OCI-LY3 (cell line): ENCODE measurements at regions not wholly inside any gene's neighbourhood (a gene's known extent, or its start where the extent isn't known, plus 50 kb on each side); places are given as distances from the start of the nearest gene placed in this dataset.
"Not testable (repeated sequence)": the region's sequence is repeated elsewhere in the genome, so short reads cannot be mapped to it uniquely, and the experiment has no call there.

ENCODE experiments used
- H2AFZ ChIP-seq: fragments of 200-600, 300-600 bp; shearing (Covaris generic); 2 replicates; pipeline ENCODE4 v1.6.0; 2014; ENCODE audit warnings: antibody characterized with exemption, low read depth, low read length
- H3K27ac ChIP-seq: fragments of 200-600, 300-600 bp; sonication (generic); 2 replicates; pipeline ENCODE4 v1.5.1; 2014; ENCODE audit warnings: mild to moderate bottlenecking, low read length, moderate library complexity, mixed read lengths
- H3K27me3 ChIP-seq: fragments of 200-600, 300-600 bp; sonication (generic); 2 replicates; pipeline ENCODE4 v1.6.1; 2014; ENCODE audit warnings: low read depth, low read length, mixed read lengths
- H3K36me3 ChIP-seq: fragments of 200-600, 300-600 bp; sonication (generic); replicated peaks from 2 replicates; pipeline ENCODE3; 2014; ENCODE audit warnings: low read depth, low read length, mixed read lengths
- H3K4me1 ChIP-seq: fragments of 300-600, 200-600 bp; sonication (generic); 2 replicates; pipeline ENCODE4 v1.6.1; 2014; ENCODE audit warnings: low read length, mixed read lengths
- H3K4me2 ChIP-seq: fragments of 200-600, 300-600 bp; sonication (generic); 2 replicates; pipeline ENCODE4 v1.6.1; 2014; ENCODE audit warnings: low read length, mixed read lengths
- H3K4me3 ChIP-seq: fragments of 300-600, 200-600 bp; sonication (generic); 2 replicates; pipeline ENCODE4 v1.5.1; 2014; ENCODE audit warnings: antibody characterized with exemption, mild to moderate bottlenecking, low read length, moderate library complexity
- H3K79me2 ChIP-seq: fragments of 300-600, 200-600 bp; shearing (Covaris generic); 2 replicates; pipeline ENCODE4 v1.6.1; 2014; ENCODE audit warnings: mild to moderate bottlenecking, low read length, mixed read lengths
- H3K9ac ChIP-seq: fragments of 300-600, 200-600 bp; shearing (Covaris generic); 2 replicates; pipeline ENCODE4 v1.6.0; 2014; ENCODE audit warnings: mild to moderate bottlenecking, low read length, moderate library complexity
- H3K9me3 ChIP-seq: fragments of 200-600, 300-600 bp; shearing (Covaris generic); 2 replicates; pipeline ENCODE4 v1.6.1; 2014; ENCODE audit warnings: low read length, mixed read lengths; ENCODE audit not compliant: insufficient read depth
- H4K20me1 ChIP-seq: fragments of 200-600, 300-600 bp; sonication (generic); 2 replicates; pipeline ENCODE4 v1.6.1; 2016; ENCODE audit warnings: low read length, mixed read lengths; ENCODE audit not compliant: insufficient read depth
- EZH2phosphoT487 ChIP-seq: fragments of 200-600 bp; shearing (Covaris generic); IDR thresholded peaks from 2 replicates; pipeline ENCODE4 v1.6.1; 2018; ENCODE audit warnings: antibody characterized with exemption, mixed run types, low read depth
- TF ChIP-seq, protein P1 (sequence below): fragments of 200-600, 300-600 bp; sonication (generic); IDR thresholded peaks from 2 replicates; pipeline ENCODE4 v1.5.1; 2014; ENCODE audit warnings: antibody characterized with exemption, low read length, low read depth

DNA sequence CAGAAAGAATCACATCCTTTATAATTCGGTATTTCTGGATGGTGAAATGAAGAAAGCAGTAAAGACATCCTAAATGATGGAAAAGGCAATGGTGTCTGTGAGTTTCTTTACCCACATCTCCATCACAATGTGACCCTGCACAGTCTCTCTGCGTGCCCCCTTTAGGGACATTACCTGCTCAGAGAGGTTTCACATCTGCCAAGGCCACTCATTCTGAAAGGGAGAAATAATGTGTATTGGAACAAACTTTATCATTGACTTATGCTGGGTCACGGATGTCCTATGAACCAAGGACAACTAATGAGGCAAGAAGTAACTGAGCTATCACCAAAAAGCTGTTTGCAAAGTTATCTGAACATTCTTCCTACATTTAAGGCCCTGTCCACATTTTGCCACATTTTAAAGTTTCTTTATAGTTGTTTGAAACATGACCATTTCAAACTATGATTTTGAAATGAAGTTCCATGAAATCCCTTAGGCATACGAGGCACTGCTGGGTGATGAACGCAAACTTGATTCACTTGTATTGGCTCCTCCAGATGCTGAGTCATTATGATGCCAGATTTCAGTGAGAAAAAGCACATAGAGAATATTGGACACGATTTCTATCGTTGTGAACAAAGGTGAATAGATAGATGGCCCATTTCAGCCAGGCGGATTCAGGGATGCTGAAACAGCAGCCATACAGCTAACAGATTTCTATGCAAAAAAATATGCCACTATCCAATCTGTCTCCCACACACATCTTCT lies 63.5 kb upstream of the HMGB1 start:
- H3K9me3 ChIP-seq = no peaks in the 10 kb centered on the region
- H3K27ac ChIP-seq = peak overlapping the region; percentile 42
- H3K36me3 ChIP-seq = no peaks in the 10 kb centered on the region
- no peaks in the 10 kb centered on the region for H4K20me1 ChIP-seq
- H3K4me3 ChIP-seq = peak overlapping the region; percentile 74
- H2AFZ ChIP-seq = no peak overlapping the region; the same call in 1 of the 2 replicates
- TF ChIP-seq, protein P1, sequence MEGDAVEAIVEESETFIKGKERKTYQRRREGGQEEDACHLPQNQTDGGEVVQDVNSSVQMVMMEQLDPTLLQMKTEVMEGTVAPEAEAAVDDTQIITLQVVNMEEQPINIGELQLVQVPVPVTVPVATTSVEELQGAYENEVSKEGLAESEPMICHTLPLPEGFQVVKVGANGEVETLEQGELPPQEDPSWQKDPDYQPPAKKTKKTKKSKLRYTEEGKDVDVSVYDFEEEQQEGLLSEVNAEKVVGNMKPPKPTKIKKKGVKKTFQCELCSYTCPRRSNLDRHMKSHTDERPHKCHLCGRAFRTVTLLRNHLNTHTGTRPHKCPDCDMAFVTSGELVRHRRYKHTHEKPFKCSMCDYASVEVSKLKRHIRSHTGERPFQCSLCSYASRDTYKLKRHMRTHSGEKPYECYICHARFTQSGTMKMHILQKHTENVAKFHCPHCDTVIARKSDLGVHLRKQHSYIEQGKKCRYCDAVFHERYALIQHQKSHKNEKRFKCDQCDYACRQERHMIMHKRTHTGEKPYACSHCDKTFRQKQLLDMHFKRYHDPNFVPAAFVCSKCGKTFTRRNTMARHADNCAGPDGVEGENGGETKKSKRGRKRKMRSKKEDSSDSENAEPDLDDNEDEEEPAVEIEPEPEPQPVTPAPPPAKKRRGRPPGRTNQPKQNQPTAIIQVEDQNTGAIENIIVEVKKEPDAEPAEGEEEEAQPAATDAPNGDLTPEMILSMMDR = no peak
- no peak for TF ChIP-seq EZH2phosphoT487
- peaks cover 28% of the 10 kb centered on the region for H3K4me1 ChIP-seq
- peaks cover 6% of the 10 kb centered on the region; the same call in 1 of the 2 replicates for H3K27me3 ChIP-seq
- H3K9ac ChIP-seq = peak overlapping the region; percentile 59
- peak overlapping the region; percentile 75 for H3K4me2 ChIP-seq
- no peaks in the 10 kb centered on the region for H3K79me2 ChIP-seq

DNA sequence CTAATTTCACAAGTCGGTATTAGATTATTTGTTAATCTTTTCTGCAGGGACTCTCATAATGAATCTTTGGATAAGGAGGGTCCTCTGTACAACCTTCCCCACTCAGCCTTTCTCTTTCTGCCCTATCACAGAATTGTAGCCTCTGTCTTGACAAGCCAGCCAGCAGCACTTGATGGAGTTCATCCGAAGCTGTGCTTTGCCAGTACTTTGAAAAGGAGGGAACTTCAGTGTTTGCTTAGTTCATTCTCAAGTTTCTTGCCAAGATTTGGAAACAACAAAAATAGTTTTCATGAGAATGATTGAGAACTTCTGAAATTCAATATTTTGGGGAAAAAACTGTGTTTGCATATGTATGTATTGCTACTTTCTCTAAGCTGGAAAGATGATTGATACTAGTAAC lies 69.3 kb upstream of the HMGB1 start:
- no peak overlapping the region for H3K27ac ChIP-seq

DNA sequence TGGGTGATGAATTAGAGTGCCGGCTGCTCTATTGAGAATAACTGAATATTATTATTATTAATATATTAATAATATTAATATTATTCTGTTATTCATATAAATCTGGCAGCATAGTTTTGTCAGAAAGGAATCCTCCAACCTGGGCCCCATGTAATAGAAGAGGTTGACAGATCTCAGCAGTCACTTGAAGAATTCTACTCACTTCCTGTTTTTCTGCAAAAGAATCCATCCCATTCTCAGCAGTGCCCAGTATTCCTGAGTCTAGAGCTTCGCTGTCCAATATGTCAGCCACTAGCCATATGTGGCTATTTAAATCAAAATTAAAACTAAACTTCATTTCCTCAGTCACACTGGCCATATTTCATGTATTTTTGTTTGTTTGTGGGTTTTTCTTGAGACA lies 72.4 kb upstream of the USPL1 start:
- Histone ChIP-seq H3K27me3 (0 out of 2 replicates have a peak, but pooled peaks cover 6% of the 10 kb centered on the region), H4K20me1 (no peaks in the 10 kb centered on the region), H3K4me1 (peaks cover 11% of the 10 kb centered on the region), H3K27ac (no peak overlapping the region), H3K4me3 (no peak overlapping the region), H3K36me3 (peaks cover 4% of the 10 kb centered on the region), H3K9ac (no peak overlapping the region), H3K9me3 (peaks cover 9% of the 10 kb centered on the region), H3K79me2 (no peaks in the 10 kb centered on the region), H3K4me2 (no peak overlapping the region), H2AFZ (no peak overlapping the region)
- no peak for TF ChIP-seq EZH2phosphoT487
- TF ChIP-seq, protein P1 = no peak

More for the DNA sequence above, 69.3 kb upstream of the HMGB1 start:
- H2AFZ ChIP-seq = no peak overlapping the region
- H3K36me3 ChIP-seq = no peaks in the 10 kb centered on the region
- H4K20me1 ChIP-seq = no peaks in the 10 kb centered on the region
- H3K4me1 ChIP-seq = peaks cover 4% of the 10 kb centered on the region; the same call in 1 of the 2 replicates
- peaks cover 22% of the 10 kb centered on the region for H3K27me3 ChIP-seq
- no peak overlapping the region for H3K4me2 ChIP-seq
- H3K9ac ChIP-seq = no peak overlapping the region
- no peak for TF ChIP-seq EZH2phosphoT487
- TF ChIP-seq, protein P1 = no peak
- no peaks in the 10 kb centered on the region for H3K9me3 ChIP-seq
- H3K4me3 ChIP-seq = no peak overlapping the region
- H3K79me2 ChIP-seq = no peaks in the 10 kb centered on the region

DNA sequence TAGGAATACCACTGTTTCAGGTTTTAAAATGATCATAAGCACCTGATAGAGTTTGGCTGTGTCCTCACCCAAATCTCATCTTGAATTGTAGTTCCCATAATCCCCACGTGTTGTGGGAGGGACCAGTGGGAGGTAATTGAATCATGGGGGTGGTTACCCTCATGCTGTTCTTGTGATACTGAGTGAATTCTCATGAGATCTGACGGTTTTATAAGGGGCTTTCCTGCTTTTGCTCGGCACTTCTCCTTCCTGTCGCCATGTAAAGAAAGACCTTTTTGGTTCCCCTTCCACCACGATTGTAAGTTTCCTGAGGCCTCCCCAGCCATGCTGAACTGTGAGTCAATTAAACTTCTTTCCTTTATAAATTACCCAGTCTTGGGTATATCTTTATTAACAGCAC lies 69.7 kb upstream of the USPL1 start:
- not testable (repeated sequence) for H3K4me2 ChIP-seq, H4K20me1 ChIP-seq, H3K36me3 ChIP-seq, H3K79me2 ChIP-seq, H3K9me3 ChIP-seq, H3K9ac ChIP-seq, H3K27me3 ChIP-seq, H3K27ac ChIP-seq, H2AFZ ChIP-seq, H3K4me3 ChIP-seq
- H3K4me1 ChIP-seq = peaks cover 19% of the 10 kb centered on the region
